GM04504 (cell line): ENCODE measurements at regions not wholly inside any gene's neighbourhood (a gene's known extent, or its start where the extent isn't known, plus 50 kb on each side); places are given as distances from the start of the nearest gene placed in this dataset.
"Not testable (repeated sequence)": the region's sequence is repeated elsewhere in the genome, so short reads cannot be mapped to it uniquely, and the experiment has no call there.

ENCODE experiments used
- DNase-seq: peaks from one replicate; pipeline ENCODE4 v3.0.0-alpha.2; 2012; ENCODE audit warnings: low read depth

- no peak for DNase-seq
Observed at GRCh38 chr4:7141151-7141834, 51.0 kb upstream of the SORCS2 start.

- DNase-seq: no peak
Observed at GRCh38 chr4:7140692-7141069, 51.7 kb upstream of the SORCS2 start.

DNA sequence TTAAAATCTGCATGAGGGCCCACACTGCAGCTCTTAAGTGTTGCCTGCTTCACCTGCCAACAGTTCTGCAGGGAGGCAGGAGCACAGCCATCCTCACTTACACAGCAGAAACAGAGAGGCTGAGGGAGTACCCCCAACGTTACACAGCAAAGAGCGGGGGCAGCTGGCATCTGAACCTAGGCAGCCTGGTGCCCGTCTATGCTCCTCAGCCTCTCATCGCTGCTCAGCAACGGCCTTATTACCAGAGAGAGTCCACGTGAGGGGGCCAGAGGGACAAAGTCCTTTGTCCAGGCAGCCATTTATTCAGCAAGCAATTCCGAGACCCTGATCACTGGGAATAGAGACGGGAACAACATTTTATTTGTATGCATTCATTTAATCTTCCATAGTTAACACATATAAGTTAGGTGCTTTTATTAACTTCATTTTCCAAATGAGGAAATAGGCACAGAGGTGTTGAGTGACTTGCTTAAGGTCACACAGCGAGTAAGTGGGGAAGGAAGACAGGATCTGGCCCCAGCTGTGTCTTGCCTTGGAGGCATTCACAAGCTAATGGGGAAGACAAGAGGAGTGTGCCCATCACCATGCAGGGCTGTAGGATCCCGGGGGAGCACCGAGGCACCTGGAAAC lies 52.2 kb upstream of the SORCS2 start:
- no peak for DNase-seq

DNA sequence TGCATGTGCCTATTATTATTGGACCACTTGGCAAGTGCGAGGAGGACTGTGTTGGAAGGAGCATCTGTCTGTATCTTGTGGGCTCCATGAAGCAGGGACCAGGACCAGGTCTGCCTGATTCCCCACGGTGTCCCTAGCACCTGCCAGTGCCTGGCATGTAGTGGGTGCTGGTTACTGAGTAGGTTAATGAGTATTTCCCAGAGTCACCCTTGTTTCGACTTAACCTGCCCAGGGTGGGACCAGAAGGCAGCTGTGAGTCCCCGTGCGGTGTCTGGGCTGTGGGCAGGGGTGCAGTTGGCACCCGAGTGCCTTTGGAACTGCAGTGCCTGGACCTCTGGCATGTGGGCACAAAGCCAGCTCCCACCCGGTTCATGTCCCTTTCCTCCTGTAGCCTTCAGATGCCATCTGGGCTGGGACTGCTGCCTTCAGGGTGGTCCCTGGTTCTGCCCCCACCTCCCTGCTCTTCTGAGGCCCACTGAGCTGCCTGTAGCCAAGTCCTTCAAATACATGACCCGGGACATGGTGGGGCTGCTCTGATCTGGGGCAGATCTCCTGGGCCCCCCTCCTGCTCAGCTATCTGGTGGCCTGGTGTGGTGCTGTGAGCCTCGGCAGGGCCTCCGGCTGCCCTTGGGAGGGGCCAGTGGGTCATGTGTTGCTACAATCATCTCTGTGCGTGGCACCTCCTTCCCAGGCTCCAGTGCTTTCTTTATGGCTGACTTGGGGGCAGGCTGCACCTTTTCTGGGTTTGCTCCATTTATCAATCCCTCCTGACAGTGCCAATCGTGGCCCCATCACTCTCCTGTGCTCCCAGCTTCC lies 53.0 kb upstream of the SORCS2 start:
- no peak for DNase-seq

DNA sequence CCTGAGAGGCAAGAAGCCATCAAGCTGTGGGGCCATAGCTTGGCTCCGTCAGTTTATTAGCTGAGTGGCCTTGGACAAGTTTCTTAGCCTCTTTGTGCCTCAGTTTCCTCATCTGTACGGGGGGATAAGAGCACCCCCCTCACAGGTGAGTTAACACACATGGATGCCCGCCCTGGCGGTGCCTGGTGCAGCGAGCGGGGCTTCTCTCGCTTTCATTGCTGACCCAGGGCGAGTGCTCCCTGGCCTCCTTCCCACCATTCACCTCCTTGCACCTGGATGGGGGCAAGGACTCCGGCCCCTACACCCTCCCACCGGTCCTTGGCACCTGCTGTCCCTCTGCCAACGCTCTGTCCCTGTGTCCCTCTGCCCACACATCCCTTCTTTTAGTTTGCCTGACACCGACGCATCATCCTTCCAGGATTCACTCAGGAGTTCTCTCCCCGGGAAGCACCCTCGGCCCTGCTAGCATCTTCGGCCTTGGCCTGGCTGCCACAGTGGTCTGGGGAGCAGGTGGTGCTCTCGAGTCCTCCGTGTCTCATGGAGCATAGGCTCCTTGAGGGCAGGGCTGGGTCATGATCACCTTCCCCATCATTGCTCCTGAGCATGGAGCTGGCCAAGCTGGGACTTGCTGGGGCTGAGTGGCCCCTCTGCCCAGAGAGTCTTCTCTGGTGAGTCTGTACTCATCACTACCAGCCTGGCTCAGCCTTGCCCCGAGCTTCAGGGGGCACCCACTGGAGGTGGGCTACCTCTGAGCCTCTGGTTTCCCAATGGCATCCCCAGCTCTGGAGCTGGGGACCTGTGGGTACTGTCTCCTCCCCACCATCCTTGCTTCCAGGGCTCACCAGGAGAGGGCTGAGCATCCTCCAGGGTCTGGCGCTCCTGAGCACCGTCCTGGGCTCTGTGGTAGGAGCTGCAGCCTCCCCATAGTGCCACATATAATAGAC lies 53.8 kb upstream of the SORCS2 start:
- no peak for DNase-seq

DNA sequence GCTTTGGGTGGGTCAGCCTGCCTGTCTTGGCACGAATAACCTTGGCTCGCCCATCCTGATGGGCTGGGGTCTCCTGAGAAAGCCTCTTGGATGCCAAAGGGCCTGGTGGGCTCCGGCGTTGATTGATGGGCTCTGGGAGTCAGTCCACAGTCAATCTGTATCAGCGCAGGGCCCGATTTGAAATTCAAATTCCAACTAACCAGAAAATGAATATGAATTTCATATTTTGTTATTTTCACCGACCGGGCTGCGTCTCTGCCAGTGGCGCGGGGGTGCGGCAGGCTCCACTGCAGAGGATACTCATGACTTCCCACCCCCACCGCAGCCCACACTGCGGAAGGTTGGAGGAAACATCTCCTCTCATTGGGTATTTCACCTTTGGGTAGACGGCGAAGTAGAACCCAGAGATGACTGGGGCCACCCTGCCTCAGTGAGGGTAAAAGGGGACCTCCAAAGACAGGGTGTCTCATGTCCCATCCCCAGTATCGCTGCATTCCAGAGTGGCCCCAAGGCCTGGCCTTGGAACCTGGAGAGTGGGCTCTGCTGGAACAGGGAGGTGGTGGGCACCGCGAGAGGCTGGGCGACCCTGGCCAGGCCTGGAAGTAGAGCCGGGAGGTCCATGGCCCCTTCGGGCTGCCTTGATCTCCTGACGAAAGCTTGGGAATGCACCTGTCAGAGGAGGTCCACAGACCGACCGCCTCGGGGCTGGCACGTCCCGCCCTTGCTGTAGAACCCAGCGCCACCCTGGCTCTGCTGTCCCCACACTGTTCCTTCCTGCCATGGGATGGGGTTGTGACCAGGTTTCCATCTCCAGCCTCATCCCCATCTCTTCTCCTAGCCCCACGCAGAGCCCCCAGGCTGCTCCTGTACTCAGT lies 54.8 kb upstream of the SORCS2 start:
- no peak for DNase-seq

DNA sequence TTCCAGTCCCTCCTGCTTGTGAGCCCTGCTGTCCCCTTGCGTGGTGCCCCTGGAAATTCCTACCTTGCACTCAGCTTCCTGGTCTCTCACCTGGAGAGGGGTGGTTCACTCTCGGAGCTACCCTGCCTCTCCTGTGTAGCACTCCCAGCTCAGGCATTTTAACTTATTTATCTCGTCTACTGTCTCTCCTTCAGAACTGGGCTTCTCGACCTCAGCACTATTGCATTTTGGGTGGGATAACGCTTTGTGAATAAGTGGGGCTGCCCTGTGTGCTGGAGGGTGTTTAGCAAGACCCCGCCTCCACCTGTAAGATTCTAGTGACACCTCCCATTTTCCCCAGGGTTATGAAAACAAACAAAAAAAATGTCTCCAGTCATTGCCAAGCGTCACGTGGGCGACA lies 56.0 kb upstream of the SORCS2 start:
- DNase-seq: no peak

DNA sequence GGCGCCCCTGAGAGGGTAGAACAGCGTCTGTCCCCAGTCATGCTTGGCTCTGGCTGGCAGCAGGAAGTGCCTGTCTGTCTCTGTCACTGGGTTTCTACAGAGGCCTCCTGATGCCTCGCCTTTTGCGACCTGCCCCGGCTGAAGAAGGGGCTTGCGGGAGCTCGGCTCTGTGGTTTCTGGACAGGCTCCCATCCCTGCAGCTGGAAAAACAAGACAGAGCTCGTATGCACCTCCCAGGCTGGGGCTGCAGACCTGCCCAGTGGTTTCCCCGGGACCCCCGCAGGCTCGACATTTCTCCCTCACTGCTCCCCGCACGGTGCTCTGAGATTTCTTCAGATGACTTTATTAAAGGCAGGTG lies 57.0 kb upstream of the SORCS2 start:
- DNase-seq: no peak

DNA sequence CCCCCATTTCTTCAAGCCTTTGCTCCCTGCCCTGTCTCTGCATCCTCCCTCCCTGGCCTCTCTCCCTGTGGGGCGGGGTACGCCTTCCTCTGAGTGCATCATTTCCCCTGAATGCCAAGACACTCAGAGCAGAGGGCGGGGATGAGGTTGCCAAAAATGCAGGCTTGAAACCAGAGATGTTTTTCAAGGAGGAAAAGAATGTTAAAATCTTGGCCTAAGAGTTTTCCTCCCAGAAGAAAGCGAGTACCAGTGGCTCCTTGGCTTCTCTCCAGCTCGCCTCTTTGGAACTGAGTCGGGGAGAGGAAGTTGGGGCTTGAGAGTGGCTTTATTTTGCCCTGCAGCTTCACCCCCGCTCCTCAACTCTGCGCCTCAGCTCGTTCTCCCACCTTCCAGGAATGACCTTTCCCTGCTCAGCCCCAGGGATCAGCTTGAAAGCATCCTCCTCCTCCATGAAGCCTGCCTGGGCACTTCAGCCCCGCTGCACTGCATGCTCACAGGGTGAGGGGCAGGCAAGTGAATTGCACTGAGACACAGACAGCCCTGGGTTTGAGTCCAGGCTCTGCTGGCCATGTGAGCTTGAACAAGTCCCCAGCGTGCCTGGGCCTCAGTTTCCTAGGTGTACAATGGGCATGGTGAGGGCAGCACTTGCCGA lies 57.5 kb upstream of the SORCS2 start:
- peak; percentile 73 for DNase-seq

- DNase-seq: not testable (repeated sequence)
Observed at GRCh38 chr4:7133818-7134650, 58.3 kb upstream of the SORCS2 start.

- DNase-seq: no peak
Observed at GRCh38 chr4:7132730-7133582, 59.4 kb upstream of the SORCS2 start.

GRCh38 chr4:7132249-7132648 lies 60.1 kb upstream of the SORCS2 start:
- no peak for DNase-seq

- no peak for DNase-seq
Observed at GRCh38 chr4:7131498-7132031, 60.8 kb upstream of the SORCS2 start.

DNA sequence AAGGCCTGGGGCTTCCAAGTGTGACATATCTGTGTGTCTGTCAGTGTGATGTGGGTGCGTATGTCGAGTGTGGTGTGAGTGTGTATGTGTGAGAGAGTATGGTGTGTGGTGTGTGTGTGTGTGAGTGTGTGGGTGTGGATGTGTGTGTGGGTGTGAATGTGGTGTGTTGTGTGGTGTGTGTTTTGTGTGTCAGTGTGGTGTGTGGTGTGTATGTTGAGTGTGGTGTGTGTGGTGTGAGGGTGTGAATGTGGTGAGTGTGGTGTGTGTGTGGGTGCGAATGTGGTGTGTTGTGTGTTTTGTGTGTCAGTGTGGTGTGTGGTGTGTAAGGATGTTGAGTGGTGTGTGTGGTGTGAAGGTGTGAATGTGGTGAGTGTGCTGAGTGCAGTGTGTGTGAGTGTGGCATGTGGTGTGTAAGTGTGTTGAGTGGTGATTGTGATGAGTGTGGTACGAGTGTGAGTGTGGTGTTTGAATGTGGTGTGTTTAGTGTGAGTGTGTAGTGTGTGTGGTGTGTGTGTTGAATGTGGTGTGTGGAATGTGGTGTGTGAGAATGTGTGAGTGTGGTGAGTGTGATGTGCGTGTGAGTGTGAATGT lies 61.6 kb upstream of the SORCS2 start:
- DNase-seq: no peak

DNA sequence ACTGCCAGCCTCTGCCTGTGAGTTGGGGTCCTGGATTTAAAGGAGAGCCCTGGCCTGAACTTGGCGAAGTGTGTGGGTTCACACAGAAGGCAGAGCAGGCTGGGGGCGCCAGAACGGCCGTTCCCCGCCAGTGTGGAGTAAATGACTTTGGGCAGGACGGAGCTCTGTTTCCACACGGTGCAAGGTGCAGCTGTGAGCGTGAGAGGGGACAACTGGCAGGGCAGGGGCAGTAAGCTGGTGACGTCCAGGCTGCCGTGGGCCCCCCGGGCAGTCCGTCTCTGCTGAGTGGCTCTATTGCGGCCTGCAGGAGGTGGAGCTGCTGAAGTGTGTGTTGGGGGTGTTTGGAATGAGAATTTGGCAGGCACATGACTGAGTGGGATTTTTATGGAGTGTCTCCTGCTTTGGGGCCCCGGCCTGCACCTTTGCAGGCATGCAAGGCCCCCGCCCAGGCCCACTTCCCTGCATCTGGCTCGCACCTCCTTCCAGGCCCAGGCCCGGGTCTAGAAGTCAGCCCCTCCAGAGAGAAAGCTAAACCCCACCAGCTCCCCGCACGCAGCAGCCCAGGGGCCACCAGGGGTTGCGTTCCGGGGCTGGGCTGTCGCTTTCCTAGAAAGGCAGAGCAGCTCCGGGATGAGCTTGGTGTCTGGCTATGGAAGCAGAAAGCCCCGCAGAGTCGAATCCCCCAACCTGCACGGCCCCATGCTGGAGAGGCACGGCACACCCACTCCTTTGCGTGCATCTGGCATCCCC lies 62.2 kb upstream of the GRPEL1 start:
- no peak for DNase-seq

DNA sequence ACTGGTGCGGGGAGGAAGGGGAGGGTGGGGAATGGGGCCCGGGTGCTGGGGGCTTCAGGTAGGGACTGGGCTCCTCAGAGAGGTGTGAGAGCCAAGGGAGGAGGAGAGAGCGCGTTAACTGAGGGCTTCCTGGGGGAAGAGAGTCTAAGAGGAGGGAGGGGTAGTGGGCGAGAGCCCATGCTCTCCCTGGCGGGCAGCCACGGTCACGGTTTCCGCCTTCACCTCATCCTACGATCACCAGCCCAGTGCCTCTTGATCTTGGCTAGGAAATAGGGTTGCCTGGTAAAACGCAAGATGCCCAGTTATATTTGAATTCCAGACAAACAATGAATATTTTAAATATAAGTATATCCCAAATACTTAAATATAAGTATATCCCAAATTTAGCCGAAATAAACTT lies 60.8 kb upstream of the GRPEL1 start:
- DNase-seq: no peak

- DNase-seq: no peak
Observed at GRCh38 chr4:7128234-7128633, 60.4 kb upstream of the GRPEL1 start.
